ENCODE measurements at regions not wholly inside any gene's neighbourhood (a gene's known extent, or its start where the extent isn't known, plus 50 kb on each side); places are given as distances from the start of the nearest gene placed in this dataset.

DNA sequence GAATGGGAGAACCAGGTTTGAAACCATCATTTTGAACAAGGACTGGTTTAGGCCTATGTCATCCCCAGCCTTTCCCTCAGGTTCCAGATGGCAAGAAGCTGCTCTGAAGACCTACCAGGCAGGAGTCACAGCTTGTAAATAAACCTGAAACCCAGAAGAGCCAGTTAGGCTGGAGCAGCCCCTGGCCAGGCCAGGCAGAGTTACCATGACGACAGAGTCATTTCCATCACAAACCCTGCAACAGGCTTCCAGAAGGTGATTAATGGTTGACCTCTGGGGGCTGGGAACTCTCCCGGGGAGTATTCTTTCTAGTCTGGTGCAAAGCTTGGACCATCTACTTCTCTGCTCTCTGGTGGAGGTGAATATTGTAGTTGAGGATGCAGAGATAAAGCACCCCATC is 164.1 kb upstream of the NCAM1 start:
- DNase-seq: no peak

DNA sequence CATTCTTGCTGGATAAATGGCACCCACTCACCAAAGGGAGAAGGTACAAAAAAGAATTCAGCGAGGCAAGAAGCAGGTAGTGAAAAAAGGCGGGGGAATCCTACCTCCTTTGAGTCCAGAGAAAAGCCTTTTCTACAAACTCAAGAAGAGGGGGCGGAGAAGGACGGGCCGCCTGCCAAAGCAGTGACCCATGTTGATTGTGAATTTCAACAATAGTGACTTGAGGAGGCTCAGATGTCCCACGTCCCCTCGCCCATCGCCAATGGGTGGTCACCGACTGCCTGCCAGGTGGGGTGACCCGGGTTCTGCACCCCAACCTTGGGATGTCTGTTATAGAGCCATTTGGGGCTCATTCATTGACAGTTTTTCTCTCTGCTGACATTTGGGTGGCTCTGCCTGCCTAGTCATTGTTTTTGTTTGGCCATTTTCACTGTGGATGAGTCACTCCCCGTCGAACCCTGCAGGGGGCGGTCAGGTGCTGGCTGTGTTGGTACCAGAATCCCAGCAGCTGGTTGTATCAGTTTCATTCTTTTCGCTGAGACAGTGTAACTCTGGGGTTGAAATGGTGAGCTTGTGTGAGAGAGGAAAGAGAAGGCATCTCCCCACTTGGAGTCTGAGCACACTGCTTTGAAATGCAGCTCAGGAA is 163.4 kb upstream of the NCAM1 start:
- peak; percentile 55 for DNase-seq

DNA sequence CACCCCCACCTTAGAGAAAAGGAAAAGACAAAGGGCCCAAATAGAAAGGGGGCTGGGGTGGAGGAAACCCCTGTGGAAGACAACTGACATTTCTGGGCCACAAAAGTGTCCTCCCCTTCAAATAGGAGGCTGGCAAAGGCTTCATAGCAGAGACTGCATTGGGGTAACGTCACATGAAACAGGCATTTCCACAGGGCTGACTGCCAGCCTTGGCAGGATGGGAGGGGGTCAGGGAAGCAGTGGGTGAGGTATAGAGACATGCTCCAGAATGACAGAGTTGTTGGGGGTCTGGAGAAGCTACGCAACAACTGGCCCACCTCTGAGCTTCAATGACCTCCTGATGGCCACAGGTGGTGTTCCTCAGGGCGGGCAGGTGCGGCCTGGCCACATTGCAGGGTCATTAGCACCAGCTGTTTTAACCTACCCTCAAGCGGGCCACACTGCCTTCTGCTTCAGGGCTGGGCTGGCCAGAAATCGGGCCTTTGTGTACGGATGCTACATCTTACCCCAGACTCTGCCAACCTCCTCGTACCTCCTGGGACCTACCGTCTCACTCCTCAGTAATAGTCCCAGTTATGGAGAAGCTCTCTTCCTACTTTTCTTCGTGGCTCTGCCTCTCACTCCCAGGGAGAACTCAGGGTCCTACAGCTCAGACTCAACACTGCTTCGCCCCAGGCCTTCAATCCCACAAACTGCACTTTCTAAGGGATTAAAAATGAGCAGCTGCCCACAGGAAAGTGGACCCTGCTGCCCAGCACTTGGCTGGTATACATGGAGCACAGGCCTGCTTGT is 160.0 kb upstream of the NCAM1 start:
- no peak for DNase-seq

DNA sequence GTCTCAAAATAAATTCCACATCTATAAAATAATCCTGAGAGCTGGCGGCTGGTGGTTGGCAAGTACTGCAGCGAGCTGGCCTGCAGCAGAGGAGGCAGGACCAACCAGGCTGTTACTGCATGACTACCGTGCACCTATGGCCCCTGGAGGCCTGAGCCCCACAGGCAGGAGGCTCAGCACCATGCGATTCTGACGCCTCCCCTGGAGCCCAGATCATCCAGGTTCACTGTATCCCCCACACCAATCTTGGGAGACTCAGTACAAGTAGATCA is 159.5 kb upstream of the NCAM1 start:
- DNase-seq: no peak

GRCh38 chr11:112805658-112806057 is 155.6 kb upstream of the NCAM1 start:
- DNase-seq: no peak

DNA sequence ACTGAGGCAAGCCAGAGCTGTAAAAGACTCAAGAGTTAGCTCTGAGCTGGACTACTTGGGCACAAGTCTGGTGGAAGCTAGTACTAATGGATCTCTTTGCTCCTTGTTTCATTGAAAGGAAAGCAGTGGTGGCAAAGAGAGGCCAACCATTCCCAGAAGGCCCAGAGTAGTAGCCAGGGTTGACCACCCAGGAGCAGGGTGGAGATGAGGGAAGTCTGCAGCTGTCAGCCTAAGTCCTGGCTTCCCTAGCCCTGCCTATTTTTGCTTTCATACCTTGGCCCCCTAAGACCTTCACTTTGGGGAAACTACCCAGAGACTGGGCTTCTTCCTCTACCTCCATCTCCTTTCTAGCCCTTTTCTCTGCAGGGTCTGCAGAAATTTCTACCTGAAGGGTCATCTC is 155.0 kb upstream of the NCAM1 start:
- no peak for DNase-seq

- DNase-seq: no peak
These were observed 154.3 kb upstream of the NCAM1 start for GRCh38 chr11:112806876-112807275.

GRCh38 chr11:112809429-112809828 is 151.8 kb upstream of the NCAM1 start:
- DNase-seq: no peak

DNA sequence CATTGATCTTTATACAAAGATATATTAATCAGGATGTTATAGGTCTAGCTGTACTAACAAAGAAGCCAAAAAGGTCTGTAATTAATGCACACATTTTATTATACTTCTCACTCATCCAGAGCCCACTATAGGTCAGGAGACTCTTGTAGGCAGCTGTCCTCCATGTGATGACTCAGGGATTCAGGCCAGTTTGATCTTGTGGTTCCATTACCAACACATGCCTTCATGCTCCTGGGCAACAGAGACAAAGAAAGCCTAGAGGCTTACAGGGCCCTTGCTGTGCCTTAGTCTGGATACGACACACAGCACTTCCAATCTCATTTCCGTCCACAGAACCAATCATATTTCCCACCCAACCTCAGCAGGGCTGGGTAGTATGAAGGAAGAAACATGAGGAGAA is 150.3 kb upstream of the NCAM1 start:
- DNase-seq: no peak

GRCh38 chr11:112811783-112812182 is 149.4 kb upstream of the NCAM1 start:
- no peak for DNase-seq

DNA sequence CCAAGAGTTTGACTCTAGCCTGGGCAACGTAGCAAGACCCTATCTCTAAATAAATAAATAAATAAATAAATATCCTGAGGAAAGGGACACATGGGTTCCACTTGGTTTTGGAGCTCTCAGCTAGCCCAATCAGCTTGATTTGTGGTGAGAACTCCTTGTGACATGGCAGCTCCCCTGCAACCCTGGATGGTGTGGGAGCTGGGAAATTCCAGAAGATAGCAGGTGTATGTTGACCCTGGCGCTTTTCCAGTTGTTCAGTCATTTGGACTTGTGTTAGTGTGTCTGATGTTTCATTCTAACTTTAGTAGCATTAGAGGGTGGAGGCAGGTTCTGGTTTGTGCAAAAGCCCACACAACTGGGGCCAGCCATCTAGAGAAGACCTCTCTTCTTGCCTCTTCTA is 148.5 kb upstream of the NCAM1 start:
- no peak for DNase-seq

DNA sequence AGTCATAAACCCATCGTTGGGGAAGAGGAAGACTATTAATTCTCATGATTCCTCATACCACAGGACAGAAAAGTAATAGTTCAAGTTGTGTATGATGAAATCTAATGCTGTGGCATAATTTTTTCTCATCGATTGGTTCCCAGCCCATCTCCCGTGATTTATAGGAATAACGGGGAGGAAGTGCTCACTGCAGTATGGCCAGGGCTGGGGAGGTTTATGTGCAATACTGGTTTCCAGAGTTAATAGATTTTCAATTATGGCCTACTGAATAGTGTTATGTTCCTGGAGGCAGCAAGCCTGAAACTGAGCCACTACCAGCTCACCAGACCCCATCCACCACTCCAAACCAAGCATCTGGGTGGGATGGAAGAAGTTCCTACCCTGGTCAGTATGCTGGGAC is 147.1 kb upstream of the NCAM1 start:
- no peak for DNase-seq

- DNase-seq: no peak
These were observed 143.8 kb upstream of the NCAM1 start for GRCh38 chr11:112817376-112817775.

GRCh38 chr11:112822478-112823274 is 138.5 kb upstream of the NCAM1 start:
- DNase-seq: no peak

DNA sequence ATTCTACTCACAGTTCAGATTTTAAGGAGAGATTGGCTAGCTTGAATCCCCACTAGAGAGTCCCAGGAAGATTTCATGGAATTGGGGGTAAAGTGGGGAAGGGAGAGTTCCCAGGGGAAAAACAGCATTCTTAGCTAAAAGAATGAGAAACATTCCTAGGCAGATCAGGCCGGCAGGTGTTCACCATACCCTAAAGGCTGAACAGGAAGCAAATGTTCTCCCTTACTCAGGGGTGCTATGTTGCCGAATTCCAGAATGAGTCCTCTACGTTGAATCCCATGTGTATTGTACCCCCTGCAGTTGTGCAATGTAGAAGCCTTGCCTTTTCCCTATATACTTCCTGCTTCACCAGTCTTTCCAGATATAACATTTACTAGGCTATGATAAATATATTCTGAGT is 135.2 kb upstream of the NCAM1 start:
- DNase-seq: no peak

- DNase-seq: no peak
These were observed 134.4 kb upstream of the NCAM1 start for GRCh38 chr11:112826788-112827187.

DNA sequence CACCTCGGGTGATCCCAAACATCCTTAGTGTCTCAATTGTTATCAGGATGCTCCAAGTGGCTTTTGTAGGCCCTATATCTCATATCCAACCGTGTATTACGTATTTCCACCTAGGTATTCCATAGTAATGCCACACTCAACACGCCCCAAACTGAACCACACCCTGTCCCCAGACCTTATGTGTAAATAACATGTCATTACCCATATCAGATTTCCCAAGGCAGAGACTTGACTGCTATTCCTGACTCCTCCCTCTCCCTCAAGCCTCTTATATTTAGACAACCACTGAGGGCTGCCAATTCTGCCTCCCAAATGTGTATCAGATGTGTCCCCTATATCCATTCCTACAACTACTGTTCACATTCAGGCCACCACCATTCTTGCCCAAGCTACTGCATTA is 132.8 kb upstream of the NCAM1 start:
- no peak for DNase-seq

DNA sequence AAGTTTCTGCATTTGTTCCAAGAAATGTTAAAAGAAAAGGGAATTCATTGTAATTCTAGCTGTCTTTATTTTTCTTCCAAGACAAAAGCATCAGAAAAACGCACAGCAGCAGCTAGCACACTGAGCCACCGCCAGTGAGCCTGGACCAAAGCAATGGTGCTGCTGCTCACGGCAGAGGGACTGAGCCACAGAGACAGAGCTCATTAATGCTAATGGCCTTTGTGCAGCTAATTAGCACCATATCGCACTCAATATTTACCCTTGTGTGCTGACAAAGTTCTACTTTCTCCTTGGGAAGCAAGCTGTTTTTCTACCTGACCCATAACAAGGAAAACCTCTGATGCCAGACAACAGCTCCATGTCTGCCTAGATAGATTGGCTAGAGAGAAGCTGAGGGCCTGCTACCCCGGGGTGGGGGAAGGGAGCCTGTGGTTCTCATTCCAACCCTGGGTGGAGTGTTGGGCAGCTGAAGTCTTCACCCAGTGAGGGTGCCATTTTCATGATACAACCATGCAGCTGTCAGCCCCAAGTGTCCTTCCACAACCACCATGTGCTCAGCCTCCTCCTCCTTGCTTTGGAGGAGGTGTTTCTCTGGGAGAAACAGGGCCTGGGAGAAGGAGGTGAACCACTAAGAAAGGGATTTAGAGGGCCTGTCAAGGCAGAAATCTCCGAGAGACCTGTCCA is 131.1 kb upstream of the NCAM1 start:
- no peak for DNase-seq

- no peak for DNase-seq
These were observed 130.2 kb upstream of the NCAM1 start for GRCh38 chr11:112831041-112831440.

DNA sequence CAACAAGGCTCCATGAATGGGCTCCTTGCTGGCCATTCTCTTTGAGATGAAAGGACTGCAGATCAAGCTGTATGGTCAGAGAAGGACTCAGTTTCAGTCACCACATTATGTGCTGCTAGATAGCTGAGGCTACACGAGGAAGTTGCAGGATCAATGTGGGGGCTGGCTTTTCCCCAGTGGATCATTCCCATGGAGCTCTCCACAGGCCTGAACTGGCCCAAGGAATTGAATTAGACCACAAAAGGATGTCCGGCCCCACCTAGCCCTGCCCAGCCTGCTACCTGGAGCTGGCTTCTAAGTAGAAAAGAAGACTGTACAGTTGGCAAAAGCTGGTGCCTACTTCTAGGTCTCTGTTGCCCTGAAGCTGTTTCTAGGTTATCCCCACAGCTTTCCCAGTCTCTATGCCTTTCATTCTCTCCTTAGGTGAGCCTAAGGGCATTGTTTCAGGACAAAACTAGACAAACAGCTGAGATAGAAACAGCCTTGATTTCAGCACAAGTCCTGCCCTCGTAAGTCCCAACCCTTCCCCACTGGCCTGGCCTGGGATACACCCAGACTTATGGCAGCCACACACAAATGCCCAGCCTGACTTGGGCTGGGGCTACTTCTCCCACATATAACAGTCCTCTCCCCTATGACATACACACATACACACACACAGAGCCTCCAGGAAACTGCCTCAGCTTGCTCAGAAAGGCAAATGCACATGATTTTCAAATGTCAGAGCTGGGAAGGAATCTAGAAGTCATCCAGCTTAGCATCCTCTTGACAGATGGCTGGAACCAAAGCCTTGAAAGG is 129.1 kb upstream of the NCAM1 start:
- no peak for DNase-seq

DNA sequence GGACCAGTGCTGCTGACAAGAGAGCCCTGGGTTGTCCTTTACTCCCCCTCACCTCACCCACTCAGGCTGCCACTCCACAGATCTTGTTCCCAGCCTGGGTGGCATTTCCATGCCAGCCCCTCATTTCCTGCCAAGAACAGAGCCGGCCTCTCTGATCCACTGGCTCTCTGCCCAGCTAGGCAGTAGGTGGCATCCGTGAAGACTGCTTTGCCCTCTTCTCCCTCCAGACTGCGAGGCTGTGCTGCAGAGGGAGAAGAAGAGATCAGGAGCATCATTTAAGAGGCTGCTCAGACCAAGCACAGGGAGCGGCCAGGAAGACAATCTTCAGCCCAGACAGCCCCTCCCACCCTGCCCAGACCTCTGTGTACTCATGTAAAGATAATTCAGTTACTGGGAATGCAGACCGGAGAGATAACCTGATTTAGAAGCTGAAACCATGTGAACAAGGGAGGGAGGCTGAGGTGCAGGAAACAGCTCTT is 126.9 kb upstream of the NCAM1 start:
- DNase-seq: no peak

DNA sequence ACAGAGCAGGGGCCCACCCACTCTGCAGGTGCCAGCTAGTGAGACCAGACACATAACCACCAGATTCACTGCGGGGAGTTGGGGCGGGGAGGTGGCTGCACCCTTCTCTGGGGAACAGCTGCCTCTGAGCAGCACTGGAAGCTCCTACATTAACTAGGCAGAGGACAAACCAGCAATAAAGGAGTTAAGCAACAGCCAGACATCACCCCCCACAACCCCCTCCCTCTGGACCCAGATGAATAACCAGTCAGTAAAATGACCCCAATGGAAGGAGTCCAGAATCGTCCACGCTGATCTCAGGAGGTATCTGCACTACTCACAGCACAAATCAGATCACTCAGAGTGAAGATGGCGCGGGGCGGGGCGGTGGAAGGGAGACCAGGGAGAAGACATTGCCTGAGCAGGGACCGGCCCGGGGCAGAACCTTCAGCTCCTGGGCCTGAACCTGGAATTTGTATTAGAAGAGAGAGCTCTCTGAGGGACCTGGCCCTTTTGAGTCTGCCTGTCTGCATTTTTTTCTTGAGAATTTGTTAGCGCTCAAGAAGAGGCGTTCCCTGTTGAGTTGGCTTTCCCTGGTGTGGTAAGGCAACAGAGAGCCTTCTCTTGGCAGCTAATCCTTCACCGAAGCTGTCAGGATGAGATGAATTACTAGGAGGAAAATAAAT is 125.5 kb upstream of the NCAM1 start:
- no peak for DNase-seq
